ENCODE measurements at regions not wholly inside any gene's neighbourhood (a gene's known extent, or its start where the extent isn't known, plus 50 kb on each side); places are given as distances from the start of the nearest gene placed in this dataset.

DNA sequence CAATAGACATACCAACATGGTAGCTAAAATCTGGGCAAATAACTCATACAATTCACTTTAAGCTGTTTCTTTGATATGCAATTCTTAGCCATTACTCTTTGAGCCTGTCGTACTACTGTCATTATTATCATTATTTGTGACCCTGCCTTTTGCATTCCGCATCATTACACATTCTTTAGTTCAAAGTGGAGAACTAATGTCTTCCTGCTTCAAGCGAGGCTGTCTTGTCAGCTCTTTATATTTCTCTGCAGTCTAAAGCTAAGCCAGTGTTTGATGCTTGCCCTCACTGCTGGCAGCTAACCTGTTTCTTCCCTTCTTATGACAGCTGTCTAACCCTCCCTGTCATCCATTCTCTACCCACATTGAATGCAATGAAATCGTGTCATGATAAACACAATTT lies 186.8 kb downstream of the FAT4 start:
- no peak overlapping the region for H3K27ac ChIP-seq
- no peak for DNase-seq (ENCODE audit: low read depth, low spot score)

DNA sequence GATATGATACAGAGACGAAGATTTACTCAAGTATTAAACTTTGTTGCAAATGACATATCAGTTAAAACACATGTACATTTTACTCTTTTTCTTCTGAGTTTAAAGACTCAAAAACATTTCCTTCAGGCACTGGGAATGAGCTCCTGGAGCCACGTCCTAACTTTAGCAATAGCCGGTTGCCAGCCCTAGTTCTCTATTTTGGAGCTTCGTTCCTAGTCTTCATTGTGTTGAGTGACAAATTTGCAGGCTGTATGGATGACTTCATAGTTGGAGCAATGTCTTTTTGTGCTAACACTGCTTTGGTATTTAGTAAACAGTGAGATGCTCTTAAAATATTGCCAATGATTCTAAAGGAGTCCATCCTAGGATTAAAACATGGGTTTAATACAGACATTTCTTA lies 190.9 kb downstream of the FAT4 start:
- no peak for DNase-seq (ENCODE audit: low read depth, low spot score)

DNA sequence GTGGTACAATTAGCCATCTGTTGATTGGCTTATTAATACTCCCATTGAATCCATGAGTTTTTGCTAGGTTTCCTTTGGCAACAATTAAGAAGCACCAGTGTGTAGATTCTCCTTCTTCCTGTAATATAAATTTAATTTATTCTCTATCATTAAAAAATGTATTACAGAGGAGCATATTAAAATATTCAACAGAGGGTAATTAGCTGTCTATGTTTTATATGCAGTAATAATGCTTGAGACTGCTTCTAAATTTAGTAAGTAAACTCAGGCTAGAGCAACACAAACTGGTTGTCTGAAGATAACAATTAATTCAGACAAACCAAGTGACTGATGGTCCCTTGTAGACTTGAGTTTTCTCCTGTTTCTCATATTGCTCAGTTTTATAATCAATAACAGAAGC lies 192.4 kb downstream of the FAT4 start:
- DNase-seq (ENCODE audit: low read depth, low spot score): no peak
- no peak overlapping the region for H3K27ac ChIP-seq

More for the DNA sequence above, 190.9 kb downstream of the FAT4 start:
- no peak overlapping the region for H3K27ac ChIP-seq

DNA sequence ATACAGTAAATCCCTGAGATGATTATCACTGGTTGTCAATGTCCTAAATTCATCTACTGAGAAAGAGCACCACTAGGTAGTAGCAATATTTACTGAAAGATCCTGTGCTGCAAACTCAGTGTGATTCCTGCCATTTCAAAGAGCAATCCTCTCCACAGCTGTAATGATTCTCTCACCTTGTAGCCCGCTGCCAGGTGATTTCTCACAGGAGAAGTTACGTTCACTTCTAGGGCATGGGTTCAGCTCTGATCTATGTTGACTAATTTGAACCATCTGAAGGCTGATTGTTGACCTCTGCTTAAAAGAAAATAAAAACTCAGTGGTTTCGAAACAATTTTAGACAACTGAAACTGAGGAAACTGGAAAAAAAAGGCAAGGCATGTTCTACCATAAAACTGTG lies 197.0 kb downstream of the FAT4 start:
- DNase-seq (ENCODE audit: low read depth, low spot score): no peak
- H3K27ac ChIP-seq: no peak overlapping the region

DNA sequence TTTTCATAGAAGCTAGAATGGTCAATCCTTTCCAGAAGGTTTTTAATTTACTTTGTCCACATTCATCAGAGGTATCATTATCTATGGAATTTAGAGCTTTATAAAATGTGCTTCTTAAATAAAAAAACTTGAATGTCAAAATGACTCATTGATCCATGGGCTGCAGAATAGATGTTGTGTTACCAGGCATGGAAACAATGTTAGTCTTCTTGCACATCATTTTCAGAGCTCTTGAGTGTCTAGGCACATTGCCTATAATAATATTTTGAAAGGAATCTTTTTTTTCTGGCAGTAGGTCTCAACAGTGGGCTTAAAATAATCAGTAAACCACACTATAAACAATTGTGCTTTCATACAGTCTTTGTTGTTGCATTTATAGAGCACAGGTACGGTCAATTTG lies 200.3 kb downstream of the FAT4 start:
- DNase-seq (ENCODE audit: low read depth, low spot score): no peak
- no peak overlapping the region for H3K27ac ChIP-seq

DNA sequence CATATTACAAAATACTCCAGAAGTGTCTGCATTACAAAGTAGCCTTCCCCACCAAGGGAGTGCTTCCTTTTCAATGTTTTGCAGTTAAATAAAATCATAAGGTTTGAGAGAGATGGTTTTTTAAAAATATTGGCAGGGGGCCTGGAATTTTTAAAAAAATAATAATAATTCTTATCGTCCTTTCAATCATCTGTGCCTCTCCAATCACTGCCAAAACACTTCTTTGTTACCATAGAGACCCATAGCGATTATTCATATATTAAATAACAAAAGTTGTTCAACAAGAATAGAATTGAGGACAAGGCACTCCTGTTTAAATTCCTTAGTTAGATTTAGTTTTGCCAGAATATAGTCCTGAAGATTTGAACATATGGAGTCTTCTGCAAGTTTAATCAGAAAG lies 203.1 kb downstream of the FAT4 start:
- DNase-seq (ENCODE audit: low read depth, low spot score): no peak
- no peak overlapping the region for H3K27ac ChIP-seq

DNA sequence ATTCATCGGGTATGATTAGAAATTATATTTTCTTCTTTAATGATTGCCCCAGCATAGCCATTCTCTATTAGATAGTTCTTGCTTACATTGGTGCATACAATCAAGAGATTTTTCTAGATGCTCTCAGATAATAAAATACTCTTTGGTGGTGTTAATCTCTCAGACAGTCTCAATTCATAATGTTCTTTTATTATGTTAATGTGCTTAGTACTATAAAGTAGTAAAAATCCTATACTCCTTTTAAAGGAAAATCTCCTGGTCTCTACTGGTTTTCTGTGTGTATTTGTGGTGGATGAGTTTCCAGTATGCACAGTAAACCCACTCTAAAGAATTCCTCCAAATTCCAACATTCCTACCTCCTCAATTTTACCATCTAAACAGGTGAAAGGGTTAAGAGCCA lies 203.5 kb downstream of the FAT4 start:
- no peak overlapping the region for H3K27ac ChIP-seq
- DNase-seq (ENCODE audit: low read depth, low spot score): no peak

DNA sequence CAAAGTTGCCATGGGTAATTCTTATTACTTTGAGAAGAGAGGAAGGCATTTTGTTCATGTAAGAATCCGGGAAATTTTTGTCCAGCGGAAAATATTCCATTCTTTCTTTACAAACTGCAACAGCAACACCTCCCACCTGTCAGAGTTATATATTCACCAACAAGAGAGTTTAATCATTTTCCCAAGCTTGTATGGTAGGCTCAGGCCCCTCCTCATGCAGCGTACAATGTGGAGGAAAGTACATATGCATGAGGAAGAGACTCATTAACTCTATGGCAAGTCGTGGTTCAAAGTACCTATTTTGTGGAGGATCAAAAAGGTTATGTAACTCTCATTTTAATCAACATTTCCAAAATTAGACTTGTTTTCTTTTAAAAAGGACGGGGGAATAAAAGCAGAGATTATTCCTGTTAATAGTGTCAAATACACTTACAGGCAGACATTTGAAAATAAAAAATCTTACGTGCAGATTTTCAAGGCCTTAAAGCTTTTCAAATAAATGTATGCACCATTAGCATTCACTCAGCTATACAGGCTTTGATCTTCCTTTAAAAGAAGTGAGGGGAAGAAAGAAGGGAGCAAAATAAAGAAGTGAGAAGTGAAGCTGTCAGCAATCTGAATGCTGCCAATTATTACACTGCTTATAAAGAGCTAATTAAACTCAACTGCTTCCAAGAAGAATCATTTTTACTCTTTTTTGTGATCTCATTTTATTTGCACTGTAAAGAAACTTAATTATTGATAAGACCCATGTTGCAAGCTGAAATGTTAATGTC lies 204.8 kb downstream of the FAT4 start:
- H3K27ac ChIP-seq: no peak overlapping the region
- no peak for DNase-seq (ENCODE audit: low read depth, low spot score)

DNA sequence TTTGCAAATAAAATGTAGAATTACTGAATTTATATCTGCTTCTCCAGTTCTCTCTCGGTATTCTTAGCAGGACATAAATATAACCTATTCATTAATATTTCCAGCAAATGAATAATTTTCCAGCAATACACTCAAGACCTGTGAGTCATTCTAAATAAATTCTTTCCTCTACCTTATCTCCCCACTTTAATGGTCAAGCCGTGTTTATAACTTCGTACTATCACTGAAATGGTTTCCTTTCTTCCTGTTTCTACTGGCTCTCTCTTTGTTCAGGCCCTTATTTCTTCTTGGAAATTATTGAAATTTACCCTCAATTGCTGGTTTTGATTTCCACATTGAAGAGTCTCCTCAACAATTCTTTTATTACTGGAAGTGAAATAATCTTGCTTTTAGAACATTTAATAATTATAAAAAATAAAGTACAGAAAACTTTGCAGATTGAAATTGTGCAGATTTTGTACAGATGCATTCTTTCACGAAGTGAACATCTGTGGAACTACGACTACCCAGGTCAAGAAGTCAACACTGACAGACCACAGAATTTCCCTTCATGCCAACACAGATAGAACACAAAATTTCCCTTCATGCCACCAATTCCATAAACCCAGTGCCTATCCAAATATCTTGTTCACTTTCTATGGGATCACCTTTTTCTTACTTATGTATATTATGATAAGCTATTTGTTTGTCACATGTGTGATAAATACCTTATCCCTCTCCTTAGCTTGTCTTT lies 205.7 kb downstream of the FAT4 start:
- H3K27ac ChIP-seq: no peak overlapping the region
- no peak for DNase-seq (ENCODE audit: low read depth, low spot score)

DNA sequence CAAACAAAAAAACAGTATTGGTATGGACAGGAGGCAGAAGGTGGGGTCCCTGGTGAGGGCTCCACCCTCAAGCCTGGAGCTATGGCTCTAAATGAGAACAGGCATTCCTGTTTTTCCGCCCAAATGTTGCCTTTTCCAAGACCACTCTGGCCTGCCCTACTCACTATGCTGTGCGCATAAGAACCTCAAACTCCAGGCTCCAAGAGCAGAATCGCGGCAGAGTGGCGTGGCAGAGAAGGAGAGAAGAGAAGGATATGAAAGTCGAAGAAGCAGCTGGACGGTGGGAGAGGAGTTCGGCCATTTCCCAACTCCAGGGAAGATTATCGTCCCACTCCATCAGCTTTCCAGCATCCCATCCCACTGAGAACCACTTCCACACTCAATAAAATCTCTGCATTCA lies 207.8 kb downstream of the FAT4 start:
- no peak for DNase-seq (ENCODE audit: low read depth, low spot score)
- no peak overlapping the region for H3K27ac ChIP-seq

DNA sequence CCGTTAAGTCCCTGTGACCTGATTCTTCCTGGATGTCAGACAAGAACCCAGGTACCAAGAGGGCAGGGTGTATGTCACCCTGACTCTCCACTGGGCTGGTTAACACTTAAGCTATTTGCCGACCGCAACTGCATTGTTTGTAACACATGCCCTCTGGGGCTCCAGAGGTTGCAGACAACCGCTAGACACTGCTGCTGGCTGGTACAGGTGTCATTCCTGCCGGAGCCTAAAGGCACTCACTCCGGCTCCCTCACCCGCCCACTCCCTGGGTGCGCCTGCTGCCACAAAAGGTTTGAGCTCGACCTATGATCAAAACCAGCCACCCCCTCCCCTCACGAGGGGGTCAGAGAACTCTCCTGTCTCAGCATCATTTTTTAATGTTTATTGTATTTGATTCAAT lies 208.2 kb downstream of the FAT4 start:
- H3K27ac ChIP-seq: no peak overlapping the region
- no peak for DNase-seq (ENCODE audit: low read depth, low spot score)

DNA sequence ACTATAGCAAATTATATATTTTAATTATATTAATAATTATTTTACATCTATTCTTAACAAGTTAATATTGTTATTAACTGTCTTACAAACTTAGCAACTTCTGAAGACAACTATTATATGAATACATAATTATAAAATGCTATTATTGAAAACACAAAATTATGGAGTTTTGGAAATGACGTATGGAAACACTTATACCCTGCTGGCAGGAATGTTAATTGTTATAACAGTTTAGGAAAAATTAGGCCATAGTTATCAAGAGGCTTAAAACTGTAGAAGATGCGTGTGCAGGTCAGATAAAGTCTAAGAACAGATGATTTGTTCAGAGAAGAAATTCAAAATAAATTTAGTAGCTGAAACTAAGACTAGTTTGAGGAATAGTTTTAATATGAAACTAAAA lies 211.7 kb downstream of the FAT4 start:
- no peak overlapping the region for H3K27ac ChIP-seq
- DNase-seq (ENCODE audit: low read depth, low spot score): no peak

DNA sequence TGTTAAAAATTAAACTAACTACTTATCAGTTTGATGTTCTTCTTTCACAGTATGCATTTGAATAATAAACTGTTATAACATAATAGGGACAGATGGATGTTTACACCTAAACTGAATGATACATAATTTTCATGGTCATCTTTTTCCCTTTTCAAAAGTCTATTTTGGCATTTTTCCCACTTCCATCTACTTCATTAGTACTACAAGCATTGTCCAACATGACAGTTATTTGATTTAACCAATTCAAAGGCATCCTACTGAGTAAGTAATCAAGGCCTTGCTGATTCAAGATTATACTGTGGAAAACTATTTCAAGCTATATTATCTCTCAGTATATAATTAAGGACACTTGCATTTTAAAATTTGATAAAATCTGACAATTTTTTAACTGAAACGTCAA lies 212.9 kb downstream of the FAT4 start:
- H3K27ac ChIP-seq: no peak overlapping the region
- DNase-seq (ENCODE audit: low read depth, low spot score): no peak

DNA sequence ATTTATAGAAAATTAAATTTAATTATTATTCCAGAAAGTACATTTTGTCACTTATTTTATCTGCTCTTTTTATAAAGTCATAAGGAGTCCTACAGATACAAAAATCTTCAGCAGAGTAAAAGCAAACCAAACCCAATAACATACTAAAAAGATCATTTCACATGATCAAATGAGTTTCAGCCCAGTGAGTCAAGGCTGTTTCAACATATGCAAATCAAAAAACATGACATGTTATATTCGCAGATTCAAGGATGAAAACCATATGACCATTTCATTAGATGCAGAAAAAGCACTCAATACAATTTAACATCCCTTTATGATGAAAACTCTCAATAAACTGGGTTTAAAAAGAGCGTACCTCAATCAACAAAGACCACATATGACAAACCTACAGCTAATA lies 214.3 kb downstream of the FAT4 start:
- DNase-seq (ENCODE audit: low read depth, low spot score): no peak
- H3K27ac ChIP-seq: no peak overlapping the region

DNA sequence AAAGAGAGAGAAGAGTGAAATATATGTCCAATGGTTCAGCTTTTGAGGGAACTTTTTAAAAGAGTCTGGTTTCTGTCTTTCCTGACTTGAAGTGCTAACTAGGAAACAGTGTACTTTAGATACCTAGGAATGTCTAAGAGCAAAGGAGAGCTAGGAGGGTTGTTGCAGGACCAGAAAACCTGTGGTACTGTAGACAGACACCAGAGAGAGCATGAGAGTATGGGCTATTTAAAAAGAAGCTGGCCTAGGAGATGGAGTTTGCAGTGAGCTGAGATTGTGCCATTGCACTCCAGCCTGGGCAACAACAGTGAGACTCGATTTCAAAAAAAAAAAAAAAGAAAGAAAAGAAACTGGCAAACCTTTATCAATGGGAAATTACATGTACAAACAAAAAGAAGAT lies 223.9 kb downstream of the FAT4 start:
- DNase-seq (ENCODE audit: low read depth, low spot score): no peak
- no peak overlapping the region for H3K27ac ChIP-seq

DNA sequence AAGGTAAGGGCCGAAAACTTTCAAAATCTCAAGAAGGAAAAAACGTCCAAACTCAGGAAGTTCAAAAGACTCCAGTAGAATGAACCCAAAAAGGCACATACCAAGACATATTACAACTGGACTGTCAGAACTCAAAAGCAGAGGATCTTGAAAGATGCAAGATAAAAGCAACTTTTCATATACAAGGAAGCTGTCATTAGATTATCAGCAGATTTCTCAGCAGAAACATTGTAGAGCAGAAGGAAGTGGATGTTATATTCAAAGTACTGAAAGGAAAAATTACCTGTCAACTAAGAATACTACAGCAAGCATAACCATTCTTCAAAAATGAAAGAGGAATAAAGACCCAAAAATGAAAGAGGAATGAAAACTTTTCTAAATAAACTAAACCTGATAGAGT lies 224.9 kb downstream of the FAT4 start:
- no peak overlapping the region for H3K27ac ChIP-seq
- DNase-seq (ENCODE audit: low read depth, low spot score): no peak

DNA sequence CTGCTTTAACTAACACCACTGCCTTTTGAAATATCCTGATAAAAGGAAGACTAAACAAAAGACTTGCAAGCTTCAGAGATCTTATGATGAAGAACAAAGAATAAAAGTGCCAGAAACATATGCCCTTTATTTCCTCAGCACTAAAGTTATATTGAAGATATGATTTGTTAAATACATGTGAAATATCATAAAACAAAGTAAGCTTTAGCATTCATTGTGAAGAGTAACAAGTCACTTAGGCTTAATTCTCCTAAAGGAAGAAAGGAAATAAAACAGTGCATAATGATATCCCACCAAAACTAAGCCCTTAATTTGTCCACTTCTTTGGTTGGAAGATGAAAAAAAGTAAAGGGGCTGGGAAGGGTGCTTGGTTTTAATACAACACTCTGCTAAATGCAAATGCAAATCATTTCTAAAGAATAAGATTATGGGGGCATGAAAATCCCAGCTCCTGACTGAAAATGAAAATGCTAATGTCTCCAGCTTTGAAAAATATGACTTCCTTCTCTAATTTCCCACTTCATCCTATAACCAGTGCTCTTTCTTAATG lies 227.2 kb downstream of the FAT4 start:
- H3K27ac ChIP-seq: no peak overlapping the region
- DNase-seq (ENCODE audit: low read depth, low spot score): no peak

DNA sequence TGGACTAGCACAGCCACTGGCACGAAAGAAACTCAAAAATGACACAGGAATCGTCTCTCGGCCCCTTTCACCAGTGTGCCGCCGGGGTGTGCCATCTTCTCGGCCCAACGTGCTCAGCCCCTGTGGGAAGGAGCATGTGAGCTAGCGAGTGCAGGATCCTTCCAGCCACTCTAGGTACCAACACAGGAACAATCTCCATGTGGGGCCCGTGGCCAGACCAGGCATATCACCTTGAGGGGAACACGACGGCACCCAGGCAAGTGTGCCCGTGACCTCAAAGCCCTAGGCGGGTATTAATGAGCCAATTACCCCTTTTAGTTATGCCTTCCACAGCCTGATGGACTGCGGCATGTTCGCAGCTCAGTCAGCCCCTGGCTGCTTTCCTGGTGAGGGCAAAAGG lies 231.5 kb downstream of the FAT4 start:
- H3K27ac ChIP-seq: no peak overlapping the region

DNA sequence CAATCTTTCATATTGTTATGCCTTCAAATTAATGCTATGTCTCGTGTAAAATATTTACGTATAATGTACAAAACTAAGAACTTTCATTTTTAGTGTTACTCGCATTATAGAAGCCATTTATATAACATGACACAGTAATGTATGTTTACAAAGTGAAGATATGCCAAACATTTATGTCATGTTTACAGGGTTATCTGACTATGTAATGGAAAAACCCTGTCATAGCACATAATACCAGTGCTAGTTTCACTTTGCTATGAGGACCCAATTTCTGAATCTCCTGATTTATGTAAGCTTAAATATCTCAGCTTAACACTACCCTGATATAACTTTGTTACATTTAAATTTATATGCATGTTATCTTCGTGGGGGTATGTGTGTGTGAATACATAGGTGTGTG lies 233.1 kb downstream of the FAT4 start:
- no peak for DNase-seq (ENCODE audit: low read depth, low spot score)
- no peak overlapping the region for H3K27ac ChIP-seq

More for the DNA sequence above, 231.5 kb downstream of the FAT4 start:
- no peak for DNase-seq (ENCODE audit: low read depth, low spot score)

DNA sequence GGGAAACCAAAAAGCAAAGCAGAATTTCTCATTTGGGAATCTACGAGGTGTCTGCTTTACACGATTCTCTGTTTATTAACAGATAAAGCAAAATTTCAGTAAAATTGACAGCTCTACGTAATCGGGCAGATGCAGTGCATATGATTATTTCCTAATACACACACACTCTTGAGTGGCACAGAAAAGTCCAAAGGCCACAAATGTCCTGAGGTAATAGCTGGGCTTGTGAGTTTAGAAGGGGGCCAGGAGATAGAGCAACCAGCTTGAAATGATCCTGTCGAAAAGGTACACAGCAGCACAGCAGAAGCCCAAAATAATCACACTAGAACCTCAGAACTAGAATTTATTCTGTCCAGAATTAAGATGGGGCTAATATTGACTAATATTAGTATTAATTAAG lies 236.0 kb downstream of the FAT4 start:
- no peak overlapping the region for H3K27ac ChIP-seq
- no peak for DNase-seq (ENCODE audit: low read depth, low spot score)

DNA sequence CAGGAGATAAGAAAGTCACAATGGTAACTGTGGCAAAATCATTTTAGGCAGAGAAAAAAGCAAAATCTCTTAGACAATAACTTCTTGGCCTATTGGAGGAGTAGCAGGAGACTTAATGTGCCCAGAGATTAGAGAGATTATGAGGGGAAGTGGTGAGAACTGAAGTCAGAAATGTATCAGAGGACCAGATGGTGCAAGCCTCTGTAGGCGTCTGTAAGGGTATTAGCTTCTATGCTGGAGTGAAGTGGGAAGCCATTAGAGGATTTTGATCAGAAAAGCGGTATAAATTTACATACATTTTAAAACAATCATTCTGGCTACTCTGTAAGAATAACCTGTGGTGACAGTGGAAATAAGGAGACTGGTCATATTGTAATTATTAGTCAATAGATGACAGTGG lies 236.7 kb downstream of the FAT4 start:
- DNase-seq (ENCODE audit: low read depth, low spot score): no peak
- no peak overlapping the region for H3K27ac ChIP-seq

DNA sequence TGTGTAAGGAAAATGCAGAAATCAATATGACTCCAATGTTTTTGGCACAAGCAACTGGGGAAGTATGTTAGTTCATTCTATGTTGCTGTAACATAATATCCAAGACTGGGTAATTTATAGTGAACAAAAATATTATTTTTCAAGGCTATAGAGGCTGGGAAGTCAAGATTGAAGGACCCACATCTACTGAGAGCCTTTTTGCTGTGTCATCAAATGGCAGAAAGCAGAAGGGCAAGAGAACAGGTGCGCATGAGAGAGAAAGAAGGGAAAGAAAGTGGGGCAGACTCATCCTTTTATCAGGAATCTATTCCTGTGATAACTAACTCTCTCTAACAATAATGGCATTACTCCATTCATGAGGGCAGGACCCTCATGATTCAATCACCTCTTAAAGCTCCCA lies 237.2 kb downstream of the FAT4 start:
- H3K27ac ChIP-seq: no peak overlapping the region
- DNase-seq (ENCODE audit: low read depth, low spot score): no peak
